ENCODE measurements at regions not wholly inside any gene's neighbourhood (a gene's known extent, or its start where the extent isn't known, plus 50 kb on each side); places are given as distances from the start of the nearest gene placed in this dataset.

GRCh38 chr21:18550361-18550760, 146.8 kb upstream of the TMPRSS15 start:
- no peak overlapping the region for H3K4me3 ChIP-seq
- no peak overlapping the region for H3K4me2 ChIP-seq (ENCODE audit: insufficient read depth, low read length)
- no peak overlapping the region for H2AFZ ChIP-seq (ENCODE audit: low read depth, low read length)
- no peak for ATAC-seq
- no peaks in the 10 kb centered on the region for H3K36me3 ChIP-seq (ENCODE audit: control insufficient read depth, insufficient read depth, low read length)
- H3K27ac ChIP-seq (ENCODE audit: extremely low read depth, low read depth, low read length), result no peak overlapping the region
- 12% methylated on average over 3 of the region's 3 CpGs for WGBS (ENCODE audit: insufficient coverage, low coverage, missing lambda C conversion rate)
- no TSS peak for BruUV-seq (replicated peaks)
- intact Hi-C loops (cut with micrococcal nuclease) (no loop called here), in situ Hi-C loops (cut with MboI) (no loop called here)
- no peaks in the 10 kb centered on the region for H3K79me2 ChIP-seq (ENCODE audit: control insufficient read depth, insufficient read depth, low read length)
- DNase-seq (ENCODE audit: extremely low read depth in 1 of 4, low spot score in 3 of 4), result no peak
- H3K9me3 ChIP-seq (replicated peaks; ENCODE audit: control insufficient read depth, insufficient read depth, low read depth, low read length), result no peaks in the 10 kb centered on the region
- no peaks in the 10 kb centered on the region for H3K4me1 ChIP-seq (replicated peaks in 1 of 2; ENCODE audit: control insufficient read depth in 2 of 2, insufficient read depth in 2 of 2, low read length in 2 of 2)
- FAIRE-seq, result no peak
- no peaks in the 10 kb centered on the region for H3K27me3 ChIP-seq (ENCODE audit: control insufficient read depth in 2 of 2, insufficient read depth in 2 of 2, low read length in 2 of 2)
- no peaks in the 10 kb centered on the region for H3K9me1 ChIP-seq (ENCODE audit: control insufficient read depth, insufficient read depth, low read length)
- H4K20me1 ChIP-seq (replicated peaks; ENCODE audit: control insufficient read depth, insufficient read depth, low read length), result no peaks in the 10 kb centered on the region
- H3K9ac ChIP-seq (ENCODE audit: insufficient read depth in 1 of 2, low read depth in 2 of 2, low read length in 2 of 2), result no peak overlapping the region
- POLR2A ChIA-PET, result no interaction called here
- CTCF ChIA-PET (ENCODE audit: low intra/inter-chr PET ratio), result no interaction called here
- no peak for TF ChIP-seq ZNF778 (CRISPR knock-in tag; IDR thresholded peaks at IDR 0.05)
- TF ChIP-seq CREB1 (IDR thresholded peaks at IDR 0.05), result no peak
- TF ChIP-seq CREB1 (CRISPR knock-in tag; IDR thresholded peaks at IDR 0.05), result no peak
- TF ChIP-seq CUX1 (CRISPR knock-in tag; IDR thresholded peaks at IDR 0.05), result no peak
- TF ChIP-seq CREBBP (IDR thresholded peaks at IDR 0.05; ENCODE audit: low read depth, low read length), result no peak
- TF ChIP-seq ZNF717 (CRISPR knock-in tag; IDR thresholded peaks at IDR 0.05), result no peak
- no peak for TF ChIP-seq PREB (CRISPR knock-in tag; IDR thresholded peaks at IDR 0.05)
- TF ChIP-seq ZNF23 (CRISPR knock-in tag; IDR thresholded peaks at IDR 0.05), result no peak
- TF ChIP-seq ZNF696 (CRISPR knock-in tag; conservative IDR thresholded peaks at IDR 0.05), result no peak
- no peak for TF ChIP-seq PATZ1 (CRISPR knock-in tag; IDR thresholded peaks at IDR 0.05; ENCODE audit: borderline replicate concordance)
- TF ChIP-seq YY1 (IDR thresholded peaks at IDR 0.05; ENCODE audit: borderline replicate concordance in 1 of 3, control insufficient read depth in 1 of 3, extremely low read depth in 1 of 3, insufficient read depth in 3 of 3, insufficient read length in 1 of 3, insufficient replicate concordance in 2 of 3, low read depth in 1 of 3, low read length in 2 of 3), result no peak
- no peak for TF ChIP-seq HES1 (IDR thresholded peaks at IDR 0.05; ENCODE audit: low read depth)
- no peak for TF ChIP-seq ZNF77 (CRISPR knock-in tag; IDR thresholded peaks at IDR 0.05)
- no peak for TF ChIP-seq TFAM (CRISPR knock-in tag; conservative IDR thresholded peaks at IDR 0.05)
- no peak for TF ChIP-seq GABPA (tag; conservative IDR thresholded peaks at IDR 0.05; ENCODE audit: low read depth)

Measured in K562 (cell line).